GM18907 (cell line): ENCODE measurements at regions not wholly inside any gene's neighbourhood (a gene's known extent, or its start where the extent isn't known, plus 50 kb on each side); places are given as distances from the start of the nearest gene placed in this dataset.

ENCODE experiments used
- ATAC-seq: cut with Tn5 transposase; IDR thresholded peaks from one replicate; pipeline ENCODE4 v1.9.1; 2021; ENCODE audit warnings: mild to moderate bottlenecking, moderate library complexity; ENCODE audit not compliant: unreplicated experiment

GRCh38 chr15:94745371-94745770 is 514.0 kb downstream of the MCTP2 start:
- ATAC-seq = no peak

- no peak for ATAC-seq
These were observed 516.1 kb downstream of the MCTP2 start for GRCh38 chr15:94747510-94747909.

GRCh38 chr15:94749811-94750617 is 518.7 kb downstream of the MCTP2 start:
- peak; percentile 62 for ATAC-seq

DNA sequence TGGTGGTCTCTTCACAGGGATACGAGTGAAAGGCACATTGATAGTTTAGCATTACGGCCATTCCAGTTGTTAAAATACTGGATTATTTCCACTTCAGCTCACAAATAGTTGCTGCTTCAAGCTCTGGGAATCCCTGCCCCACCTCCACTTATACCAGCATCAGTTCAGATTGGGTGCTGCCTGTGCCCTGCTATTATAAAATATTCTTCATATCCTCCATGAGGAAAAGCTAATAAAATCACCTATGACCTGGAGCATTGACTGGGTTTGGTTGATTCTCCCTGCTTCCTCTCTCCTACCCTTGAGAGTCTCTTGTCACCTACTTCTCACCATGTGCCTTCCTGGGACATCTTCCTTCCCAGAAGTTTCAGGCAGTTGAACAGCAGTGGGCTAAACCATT is 529.0 kb downstream of the MCTP2 start:
- ATAC-seq = no peak

DNA sequence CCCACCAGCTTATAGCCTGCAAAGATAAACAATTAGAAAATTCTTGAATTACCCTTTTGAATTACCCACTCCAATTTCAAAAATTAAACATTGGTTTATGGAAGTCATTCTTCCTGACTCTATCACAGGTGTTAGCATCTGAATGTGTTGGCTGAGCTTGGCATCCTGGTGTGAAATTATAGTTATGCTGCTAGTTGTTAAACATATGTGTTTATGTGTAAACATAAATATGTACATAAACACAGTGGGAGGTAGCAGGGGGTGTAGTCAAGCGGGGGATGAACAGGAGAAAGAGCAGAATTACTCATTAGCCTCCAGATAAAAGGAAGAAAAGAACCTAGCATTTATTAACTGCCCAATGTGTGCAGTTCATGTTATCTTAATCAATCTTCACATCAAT is 530.2 kb downstream of the MCTP2 start:
- ATAC-seq = no peak

- no peak for ATAC-seq
These were observed 537.7 kb downstream of the MCTP2 start for GRCh38 chr15:94769089-94769488.

- ATAC-seq = no peak
These were observed 538.8 kb downstream of the MCTP2 start for GRCh38 chr15:94770199-94770598.

DNA sequence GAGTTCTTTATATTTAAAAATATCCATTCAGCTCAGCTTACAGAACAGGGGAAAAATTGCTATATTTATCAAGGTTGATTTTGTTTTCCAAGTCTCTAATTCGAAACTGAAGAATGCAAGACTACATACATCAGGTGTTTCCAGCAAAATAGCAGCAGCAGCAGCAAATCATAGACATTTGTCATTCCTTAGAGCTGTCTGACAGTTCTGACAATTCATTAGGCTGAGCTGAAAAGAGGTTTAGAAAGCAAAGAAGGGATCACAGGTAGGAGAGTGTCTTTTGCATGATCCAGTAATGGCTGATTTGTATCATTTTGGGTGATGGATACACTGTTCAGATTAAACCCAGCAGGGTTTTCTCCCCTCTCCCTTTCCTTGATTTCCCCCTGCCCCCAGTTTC is 545.7 kb downstream of the MCTP2 start:
- no peak for ATAC-seq

- ATAC-seq = no peak
These were observed 547.5 kb downstream of the MCTP2 start for GRCh38 chr15:94778840-94779239.

DNA sequence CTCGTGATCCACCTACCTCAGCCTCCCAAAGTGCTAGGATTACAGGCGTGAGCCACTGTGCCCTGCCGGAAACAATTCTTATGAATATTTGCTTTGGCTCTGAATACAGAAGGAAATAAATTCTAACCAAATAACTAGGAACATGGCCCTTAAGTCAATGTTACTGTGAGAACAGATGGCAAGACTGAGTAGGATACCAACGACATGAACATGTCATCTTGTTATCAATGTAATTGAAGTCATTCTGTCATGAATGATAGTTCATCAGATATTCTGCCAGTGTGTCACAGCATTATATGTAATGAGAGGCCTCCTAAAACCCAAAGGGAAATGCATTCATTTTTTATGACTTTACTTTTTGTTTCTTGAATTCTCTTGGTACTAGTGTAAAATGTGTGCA is 548.8 kb downstream of the MCTP2 start:
- no peak for ATAC-seq

- no peak for ATAC-seq
These were observed 553.7 kb downstream of the MCTP2 start for GRCh38 chr15:94785091-94785490.

DNA sequence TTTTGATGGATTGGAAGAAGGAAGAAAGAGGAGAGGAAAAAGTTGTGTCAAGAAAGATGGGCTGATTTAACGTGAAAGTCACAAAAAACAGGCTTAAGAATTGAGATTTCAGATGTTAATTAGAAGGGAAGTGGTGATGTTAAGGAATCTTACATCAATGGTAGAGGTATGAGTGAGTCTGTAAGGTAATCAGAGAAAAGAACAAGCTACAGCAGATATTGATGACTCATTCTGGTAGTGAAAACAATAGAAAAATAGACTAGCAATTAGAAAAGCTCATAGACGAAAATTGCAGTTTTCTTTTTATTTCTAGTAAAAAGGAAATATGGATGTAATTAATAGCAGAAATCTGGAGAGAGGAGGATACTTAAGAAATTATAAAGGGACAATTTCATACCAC is 559.6 kb downstream of the MCTP2 start:
- no peak for ATAC-seq

GRCh38 chr15:94791510-94791909 is 560.1 kb downstream of the MCTP2 start:
- no peak for ATAC-seq

DNA sequence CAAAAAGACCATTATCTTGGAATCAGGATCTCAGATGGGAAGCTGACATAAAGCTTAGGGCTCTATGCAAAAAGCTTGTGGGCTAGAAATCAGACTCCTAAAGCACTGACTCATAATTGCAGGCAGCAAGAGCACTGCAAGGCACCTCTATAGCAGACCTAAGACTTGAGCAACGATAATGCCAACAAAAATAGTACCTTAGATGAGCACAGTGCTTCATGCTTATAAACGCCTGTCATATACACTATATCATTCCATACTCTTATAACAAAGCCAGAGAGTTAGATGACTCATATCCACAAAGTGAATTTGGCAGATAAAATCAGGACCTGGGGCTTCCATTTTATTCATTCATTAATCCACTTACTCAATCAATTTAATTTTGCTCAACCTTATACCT is 560.8 kb downstream of the MCTP2 start:
- ATAC-seq = no peak

DNA sequence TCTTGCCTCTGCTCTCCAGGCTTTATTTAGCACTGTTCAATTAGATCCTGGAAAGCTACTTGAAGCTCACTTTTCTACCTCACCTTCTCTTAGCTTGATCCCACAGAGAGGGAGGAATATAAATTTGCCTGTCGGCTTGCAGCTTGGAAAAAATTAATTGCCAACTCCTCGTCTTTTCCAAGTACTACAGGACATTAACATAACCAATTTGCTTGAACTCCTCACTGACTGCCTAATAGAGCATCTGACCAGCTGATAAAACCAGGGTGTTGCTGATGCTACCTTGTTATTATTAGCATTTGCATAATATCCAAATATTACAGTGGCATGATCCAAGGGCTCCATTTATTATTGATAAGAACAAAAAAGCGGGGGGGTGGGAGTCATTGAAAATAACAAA is 561.8 kb downstream of the MCTP2 start:
- no peak for ATAC-seq

- no peak for ATAC-seq
These were observed 562.3 kb downstream of the MCTP2 start for GRCh38 chr15:94793641-94794040.

- ATAC-seq = no peak
These were observed 573.3 kb downstream of the MCTP2 start for GRCh38 chr15:94804613-94805012.

GRCh38 chr15:94815110-94815731 is 583.9 kb downstream of the MCTP2 start:
- ATAC-seq = no peak

DNA sequence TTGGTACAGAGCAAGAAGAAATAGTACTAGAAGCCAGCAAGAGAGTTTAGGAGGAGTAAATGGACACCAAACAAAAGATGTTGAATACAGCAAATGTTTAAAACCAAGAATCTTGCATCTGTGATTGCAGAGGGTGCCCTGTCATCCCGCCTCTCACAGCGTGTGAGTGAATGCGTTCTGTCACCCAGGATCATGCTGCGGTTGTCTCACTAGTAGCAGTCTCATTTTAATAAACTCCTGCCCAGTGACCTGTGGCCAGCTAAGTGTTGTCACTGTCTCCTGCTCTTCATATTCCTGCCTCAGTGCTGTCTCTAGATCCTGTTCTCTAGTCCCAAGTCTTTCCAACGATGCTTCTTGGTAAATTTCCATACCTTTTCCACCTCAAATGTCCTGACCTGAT is 584.6 kb downstream of the MCTP2 start:
- ATAC-seq = no peak

GRCh38 chr15:94829887-94830884 is 598.8 kb downstream of the MCTP2 start:
- no peak for ATAC-seq

DNA sequence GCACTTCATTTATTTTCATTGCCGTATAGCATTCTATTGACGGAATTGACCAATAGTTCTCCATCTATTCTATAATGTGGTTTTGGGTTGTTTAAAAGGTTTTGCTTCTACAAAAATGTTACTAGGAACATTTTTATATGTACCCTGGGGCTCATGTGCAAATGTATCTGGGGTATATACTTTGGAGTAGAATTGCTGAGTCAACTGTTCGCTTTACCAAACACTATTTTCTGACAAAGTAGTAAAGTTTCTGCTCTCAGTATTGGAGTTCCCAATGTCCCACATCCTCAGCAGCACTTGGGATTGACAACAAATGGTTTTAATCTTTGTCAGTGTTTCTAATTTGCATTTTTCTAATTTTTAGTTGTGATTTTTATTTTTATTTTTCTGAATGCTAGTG is 602.6 kb downstream of the MCTP2 start:
- ATAC-seq = no peak
